SJCRH30 (cell line): ENCODE measurements at regions not wholly inside any gene's neighbourhood (a gene's known extent, or its start where the extent isn't known, plus 50 kb on each side); places are given as distances from the start of the nearest gene placed in this dataset.

Source experiments
- DNase-seq, 2 experiments: peaks; one replicate each; pipeline ENCODE4 v3.0.0-alpha.2; 2015 to 2020
- H3K27ac ChIP-seq: fragments of 250-450 bp; sonication (Bioruptor Pico); 2 replicates; pipeline ENCODE4 v1.5.1; 2020; ENCODE audit warnings: mild to moderate bottlenecking, moderate library complexity
- H3K27me3 ChIP-seq: fragments of 250-450 bp; sonication (Bioruptor Pico); 2 replicates; pipeline ENCODE4 v1.5.1; 2020; ENCODE audit warnings: mild to moderate bottlenecking, moderate library complexity
- H3K36me3 ChIP-seq: fragments of 250-450 bp; sonication (Bioruptor Pico); 2 replicates; pipeline ENCODE4 v1.5.1; 2020; ENCODE audit warnings: mild to moderate bottlenecking, moderate library complexity
- H3K4me1 ChIP-seq: fragments of 250-450 bp; sonication (Bioruptor Pico); 2 replicates; pipeline ENCODE4 v1.5.1; 2020; ENCODE audit warnings: mild to moderate bottlenecking, moderate library complexity
- H3K4me3 ChIP-seq: fragments of 250-450 bp; sonication (Bioruptor Pico); 2 replicates; pipeline ENCODE4 v1.5.1; 2020; ENCODE audit warnings: mild to moderate bottlenecking, moderate library complexity
- H3K9me3 ChIP-seq: fragments of 250-450 bp; sonication (Bioruptor Pico); replicated peaks from 2 replicates; pipeline ENCODE4 v1.5.1; 2020; ENCODE audit warnings: mild to moderate bottlenecking, moderate library complexity

DNA sequence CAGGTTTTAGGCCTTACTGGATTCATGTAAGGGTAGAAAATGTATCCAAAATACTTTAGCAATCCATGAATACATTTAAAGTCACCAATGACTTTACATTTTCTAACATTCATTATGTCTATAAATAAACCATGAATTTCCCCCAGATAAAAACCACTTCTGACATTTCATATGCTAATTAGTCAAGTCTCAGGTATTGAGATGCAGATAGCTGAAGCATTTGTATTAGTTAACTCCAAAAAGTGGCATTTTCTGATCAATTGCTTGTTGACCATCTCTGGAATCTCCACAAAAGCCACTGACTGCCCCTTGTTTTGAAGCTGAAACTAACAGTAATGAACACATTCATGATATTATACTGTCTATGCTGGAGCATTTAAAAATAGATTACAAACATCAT is 68.4 kb upstream of the RAP2B start:
- no peak overlapping the region for H3K4me3 ChIP-seq
- H3K4me1 ChIP-seq, result no peaks in the 10 kb centered on the region
- H3K27me3 ChIP-seq, result no peaks in the 10 kb centered on the region
- H3K27ac ChIP-seq, result no peak overlapping the region
- H3K36me3 ChIP-seq, result no peaks in the 10 kb centered on the region
- DNase-seq, result no peak
- H3K9me3 ChIP-seq, result no peaks in the 10 kb centered on the region

DNA sequence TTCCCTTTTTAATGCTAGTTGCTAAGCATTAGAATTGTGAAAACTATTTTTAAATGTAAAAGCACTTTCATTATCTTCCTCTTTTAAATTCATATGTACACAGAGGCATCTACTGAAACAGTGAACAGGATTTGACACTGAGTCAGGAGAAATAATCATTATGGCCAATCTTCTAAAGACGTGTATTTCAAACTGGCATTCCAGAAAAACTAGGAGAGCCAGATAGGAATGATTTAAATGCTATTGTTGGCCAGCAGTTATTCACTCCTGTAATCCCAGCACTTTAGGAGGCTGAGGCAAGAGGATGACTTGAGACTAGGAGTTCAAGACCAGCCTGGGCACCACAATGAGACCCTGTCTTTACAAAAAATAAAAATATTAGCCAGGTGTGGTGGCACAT is 67.6 kb upstream of the RAP2B start:
- Histone ChIP-seq H3K27ac (no peak overlapping the region), H3K4me1 (no peaks in the 10 kb centered on the region), H3K9me3 (no peaks in the 10 kb centered on the region), H3K27me3 (no peaks in the 10 kb centered on the region), H3K4me3 (no peak overlapping the region), H3K36me3 (no peaks in the 10 kb centered on the region)
- no peak for DNase-seq

DNA sequence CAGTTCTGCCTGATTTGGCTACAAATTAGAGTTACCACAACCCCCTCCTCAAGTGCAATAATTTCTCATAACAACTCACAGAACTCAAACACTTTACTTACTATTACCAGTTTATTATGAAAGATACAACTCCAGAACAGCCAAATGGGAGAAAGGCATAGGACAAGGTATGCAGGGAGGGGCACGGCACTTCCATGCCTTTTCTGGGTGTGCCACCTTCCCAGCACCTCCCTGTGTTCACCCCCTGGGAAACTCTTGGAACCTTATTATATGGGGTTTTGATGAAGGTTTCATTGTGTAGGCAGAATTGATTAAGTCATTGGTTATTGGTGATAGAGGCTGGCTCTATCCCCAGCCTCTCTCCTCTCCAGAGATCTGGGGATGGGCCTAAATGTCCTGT is 66.6 kb upstream of the RAP2B start:
- Histone ChIP-seq H3K27me3 (no peaks in the 10 kb centered on the region), H3K4me1 (no peaks in the 10 kb centered on the region), H3K4me3 (no peak overlapping the region), H3K9me3 (no peaks in the 10 kb centered on the region), H3K27ac (no peak overlapping the region), H3K36me3 (no peaks in the 10 kb centered on the region)
- DNase-seq, result no peak

DNA sequence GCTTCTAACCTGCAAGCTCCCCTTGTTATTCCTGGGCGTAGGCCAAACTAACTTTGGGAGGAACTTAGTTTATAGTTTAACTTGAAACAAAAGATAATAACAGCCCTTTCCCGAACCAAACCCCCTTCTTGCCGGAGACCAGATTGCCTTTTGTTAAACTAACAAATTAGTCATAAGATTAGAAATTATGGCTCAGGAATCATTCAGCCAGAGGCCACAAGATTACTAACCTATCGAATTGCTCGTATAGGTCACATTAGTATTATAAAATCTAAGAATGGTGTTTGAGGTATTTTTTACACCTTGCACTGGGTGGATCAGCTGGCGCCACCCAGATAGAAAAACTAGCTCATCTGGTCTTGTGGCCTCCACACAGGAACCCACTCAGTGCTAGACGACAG is 65.3 kb upstream of the RAP2B start:
- Histone ChIP-seq H3K4me3 (no peak overlapping the region), H3K4me1 (no peaks in the 10 kb centered on the region), H3K36me3 (no peaks in the 10 kb centered on the region), H3K27ac (no peak overlapping the region), H3K9me3 (no peaks in the 10 kb centered on the region), H3K27me3 (no peaks in the 10 kb centered on the region)
- DNase-seq, result no peak

DNA sequence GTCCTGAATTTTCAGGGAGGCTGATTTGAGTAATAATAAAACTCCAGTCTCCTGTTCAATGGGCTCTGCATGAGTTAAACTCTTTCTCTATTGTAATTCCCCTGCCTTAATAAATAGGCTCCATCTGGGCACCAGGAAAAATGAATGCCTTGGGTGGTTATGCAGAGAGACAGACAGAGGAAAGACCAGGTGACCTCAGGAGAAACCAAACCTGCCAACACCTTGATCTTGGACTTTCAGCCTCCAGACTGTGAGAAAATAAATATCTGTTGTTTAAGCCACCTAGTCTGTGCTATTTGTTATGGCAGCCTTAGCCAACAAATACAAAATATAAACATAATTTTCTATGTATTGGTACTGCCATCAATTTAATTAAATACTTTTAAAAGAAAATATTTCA is 64.8 kb upstream of the RAP2B start:
- H3K4me3 ChIP-seq, result no peak overlapping the region
- no peak for DNase-seq
- H3K27me3 ChIP-seq, result no peaks in the 10 kb centered on the region
- H3K9me3 ChIP-seq, result no peaks in the 10 kb centered on the region
- H3K36me3 ChIP-seq, result no peaks in the 10 kb centered on the region
- no peak overlapping the region for H3K27ac ChIP-seq
- H3K4me1 ChIP-seq, result no peaks in the 10 kb centered on the region

DNA sequence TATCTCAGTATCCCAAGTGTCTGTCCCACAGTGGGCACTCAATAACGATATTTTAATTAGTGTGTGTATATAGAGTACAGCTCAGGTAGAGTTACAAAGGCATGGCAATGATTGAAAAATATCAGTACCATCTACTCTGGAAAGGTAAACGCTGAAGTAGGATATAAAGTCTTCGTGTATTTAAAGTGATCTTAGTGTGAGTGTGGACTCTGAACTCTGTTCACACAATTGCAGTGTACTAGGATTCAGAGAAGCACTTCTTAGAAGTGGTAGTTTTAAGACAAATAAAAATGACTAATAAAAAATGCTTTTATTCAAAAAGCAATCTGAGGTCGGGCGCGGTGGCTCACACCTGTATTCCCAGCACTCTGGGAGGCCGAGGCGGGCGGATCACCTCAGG is 62.9 kb upstream of the RAP2B start:
- no peaks in the 10 kb centered on the region for H3K36me3 ChIP-seq
- DNase-seq, result no peak
- no peak overlapping the region for H3K4me3 ChIP-seq
- no peaks in the 10 kb centered on the region for H3K27me3 ChIP-seq
- H3K4me1 ChIP-seq, result no peaks in the 10 kb centered on the region
- no peaks in the 10 kb centered on the region for H3K9me3 ChIP-seq
- H3K27ac ChIP-seq, result no peak overlapping the region

DNA sequence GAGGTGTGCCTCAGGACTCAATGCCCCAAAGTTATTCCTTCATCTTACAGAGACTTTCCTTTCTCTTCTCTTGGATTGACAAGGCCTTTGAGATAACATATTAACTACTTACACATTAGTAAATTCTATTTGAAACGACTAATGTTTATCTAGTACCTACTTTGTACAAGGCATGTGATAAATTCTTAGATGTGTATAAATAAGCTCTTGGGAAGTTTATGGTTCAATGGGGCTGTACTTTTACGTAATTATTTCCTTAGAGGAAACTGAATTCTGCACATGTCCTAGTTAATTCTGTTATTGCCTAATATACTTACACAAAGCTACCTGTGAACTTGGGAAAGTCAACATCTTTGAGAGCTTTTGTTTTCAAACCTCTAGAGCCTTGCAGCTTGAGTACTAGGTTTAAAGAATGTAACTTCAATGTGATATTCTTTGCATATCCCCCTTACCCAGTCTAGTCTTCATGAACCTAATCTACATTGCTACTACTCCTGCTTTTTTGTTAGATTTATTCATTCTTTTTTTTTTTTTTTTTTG is 58.5 kb upstream of the RAP2B start:
- no peak for DNase-seq
- no peak overlapping the region for H3K4me3 ChIP-seq
- no peak overlapping the region for H3K27ac ChIP-seq
- H3K4me1 ChIP-seq, result no peaks in the 10 kb centered on the region
- no peaks in the 10 kb centered on the region for H3K36me3 ChIP-seq
- H3K27me3 ChIP-seq, result no peaks in the 10 kb centered on the region
- H3K9me3 ChIP-seq, result no peaks in the 10 kb centered on the region

DNA sequence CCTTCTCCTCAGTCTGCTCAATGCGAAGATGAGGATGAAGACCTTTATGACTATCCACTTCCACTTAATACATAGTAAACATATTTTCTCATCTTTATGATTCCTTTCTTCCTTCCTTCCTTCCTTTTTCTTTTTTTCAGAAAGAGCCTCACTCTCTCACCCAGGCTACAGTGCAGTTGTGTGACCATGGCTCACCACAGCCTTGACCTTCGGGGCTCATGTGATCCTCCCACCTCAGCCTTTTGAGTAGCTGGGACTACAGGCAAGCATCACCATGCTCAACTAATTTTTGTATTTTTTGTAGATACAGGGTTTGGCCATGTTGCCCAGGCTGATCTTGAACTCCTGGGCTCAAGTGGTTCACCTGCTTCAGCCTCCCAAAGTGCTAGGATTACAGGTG is 52.0 kb upstream of the RAP2B start:
- no peaks in the 10 kb centered on the region for H3K9me3 ChIP-seq
- H3K36me3 ChIP-seq, result no peaks in the 10 kb centered on the region
- no peak overlapping the region for H3K27ac ChIP-seq
- H3K4me1 ChIP-seq, result no peaks in the 10 kb centered on the region
- H3K27me3 ChIP-seq, result no peaks in the 10 kb centered on the region
- no peak overlapping the region for H3K4me3 ChIP-seq
- DNase-seq, result no peak

DNA sequence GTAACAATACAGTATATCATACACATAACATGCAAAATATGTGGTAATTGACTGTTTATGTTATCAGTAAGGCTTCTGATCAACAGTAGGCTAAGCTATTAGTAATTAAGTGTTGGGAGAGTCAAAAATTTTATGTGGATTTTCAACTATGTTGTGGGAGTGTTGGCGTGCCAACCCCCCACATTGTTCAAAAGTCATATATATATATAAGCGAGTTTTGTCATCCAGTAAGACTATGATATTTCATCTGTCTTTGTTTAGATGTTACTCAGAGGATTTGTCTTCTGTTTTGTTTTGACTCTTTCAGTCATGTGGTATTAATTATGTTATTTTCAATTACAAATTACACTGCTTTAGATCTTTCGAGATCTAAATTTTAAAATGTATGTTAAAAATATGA is 51.0 kb upstream of the RAP2B start:
- Histone ChIP-seq H3K36me3 (no peaks in the 10 kb centered on the region), H3K4me1 (no peaks in the 10 kb centered on the region), H3K27ac (no peak overlapping the region), H3K27me3 (no peaks in the 10 kb centered on the region), H3K4me3 (no peak overlapping the region), H3K9me3 (no peaks in the 10 kb centered on the region)
- DNase-seq, result no peak
